IMR-90 (cell line): ENCODE measurements at regions not wholly inside any gene's neighbourhood (a gene's known extent, or its start where the extent isn't known, plus 50 kb on each side); places are given as distances from the start of the nearest gene placed in this dataset.
A peak's percentile ranks its signal among the peaks of the same experiment; 100 is the strongest.

Source experiments
- ATAC-seq: fragments of 200-7000 bp; cut with Tn5 transposase; 2 replicates; pipeline ENCODE4 v1.9.1; 2020; ENCODE audit warnings: low read depth, mild to moderate bottlenecking, moderate library complexity
- BruUV-seq: library from RNA; stranded (reverse); fragments of 400-500 nt; replicated peaks from 2 replicates; lab custom pipeline; 2021; lab: Mats Ljungman, UMichigan
- CTCF ChIA-PET: fragments of 300-600 bp; formaldehyde crosslinking; extraction: SDS; loops from one replicate; lab custom pipeline; 2021; ENCODE audit warnings: antibody characterized with exemption; lab: Yijun Ruan, JAX
- POLR2A ChIA-PET: fragments of 300-600 bp; sonication (Branson Sonifier 250); formaldehyde crosslinking; loops from one replicate; lab custom pipeline; 2022; ENCODE audit warnings: antibody characterized with exemption; ENCODE audit not compliant: unreplicated experiment; lab: Charles Lee
- DNase-seq: peaks from one replicate; pipeline ENCODE4 v3.0.0; 2013
- H2AFZ ChIP-seq: replicated peaks from 2 replicates; pipeline ENCODE3; 2013; ENCODE audit warnings: low read length, mild to moderate bottlenecking; ENCODE audit not compliant: poor library complexity
- H2AK5ac ChIP-seq: 2 replicates; pipeline ENCODE4 v1.6.1; 2013; ENCODE audit warnings: low read depth, low read length, inconsistent platforms
- H2AK9ac ChIP-seq: replicated peaks from 2 replicates; pipeline ENCODE3; 2013; ENCODE audit warnings: mild to moderate bottlenecking, low read depth, low read length, moderate library complexity; ENCODE audit not compliant: poor library complexity
- H2BK120ac ChIP-seq: 2 replicates; pipeline ENCODE4 v1.6.1; 2013; ENCODE audit warnings: low read depth, low read length, inconsistent platforms
- H2BK15ac ChIP-seq: 3 replicates; pipeline ENCODE4 v1.6.1; 2013; ENCODE audit warnings: low read depth, low read length, inconsistent platforms
- H2BK20ac ChIP-seq: 2 replicates; pipeline ENCODE4 v1.6.1; 2013; ENCODE audit warnings: low read depth, mild to moderate bottlenecking, inconsistent platforms, low read length, moderate library complexity
- H2BK5ac ChIP-seq: 2 replicates; pipeline ENCODE4 v1.6.1; 2013; ENCODE audit warnings: mild to moderate bottlenecking, low read depth, low read length, inconsistent platforms; ENCODE audit not compliant: poor library complexity, severe bottlenecking
- H3K14ac ChIP-seq: replicated peaks from 2 replicates; pipeline ENCODE4 v1.6.1; 2013; ENCODE audit warnings: low read depth, low read length, inconsistent platforms
- H3K18ac ChIP-seq: 2 replicates; pipeline ENCODE4 v1.6.1; 2013; ENCODE audit warnings: low read depth, low read length, control low read depth
- H3K23ac ChIP-seq: 2 replicates; pipeline ENCODE4 v1.6.1; 2013; ENCODE audit warnings: low read depth, low read length, inconsistent platforms
- H3K27ac ChIP-seq: 2 replicates; pipeline ENCODE4 v1.5.1; 2013; ENCODE audit warnings: mild to moderate bottlenecking, control low read depth, low read length; ENCODE audit not compliant: insufficient read depth
- H3K27me3 ChIP-seq: 2 replicates; pipeline ENCODE4 v1.6.1; 2013; ENCODE audit warnings: low read length; ENCODE audit not compliant: control insufficient read depth, insufficient read depth
- H3K36me3 ChIP-seq: 2 replicates; pipeline ENCODE4 v1.6.1; 2013; ENCODE audit warnings: low read length, mixed read lengths; ENCODE audit not compliant: control insufficient read depth, insufficient read depth
- H3K4ac ChIP-seq: 2 replicates; pipeline ENCODE4 v1.6.1; 2013; ENCODE audit warnings: low read depth, low read length, inconsistent platforms
- H3K4me1 ChIP-seq: 2 replicates; pipeline ENCODE4 v1.6.1; 2013; ENCODE audit warnings: low read length, mixed read lengths; ENCODE audit not compliant: control insufficient read depth, insufficient read depth
- H3K4me2 ChIP-seq: 2 replicates; pipeline ENCODE4 v1.6.1; 2013; ENCODE audit warnings: low read depth, mild to moderate bottlenecking, control low read depth, low read length, moderate library complexity
- H3K4me3 ChIP-seq: 2 replicates; pipeline ENCODE4 v1.5.1; 2013; ENCODE audit warnings: low read depth, mild to moderate bottlenecking, control low read depth, low read length, moderate library complexity; ENCODE audit not compliant: insufficient read depth
- H3K56ac ChIP-seq: 2 replicates; pipeline ENCODE4 v1.6.1; 2013; ENCODE audit warnings: low read length, inconsistent platforms; ENCODE audit not compliant: insufficient read depth; ENCODE audit errors: extremely low read depth
- H3K79me1 ChIP-seq, 2 experiments: 2 replicates each; pipeline ENCODE4 v1.6.1; 2013; ENCODE audit warnings: low read length in 2 of 2, inconsistent platforms in 1 of 2, low read depth in 1 of 2
- H3K9ac ChIP-seq: 2 replicates; pipeline ENCODE4 v1.6.1; 2013; ENCODE audit warnings: low read depth, low read length, control low read depth
- H3K9me1 ChIP-seq: 2 replicates; pipeline ENCODE4 v1.6.1; 2013; ENCODE audit warnings: low read length, inconsistent platforms; ENCODE audit not compliant: insufficient read depth
- H3K9me3 ChIP-seq: 2 replicates; pipeline ENCODE4 v1.6.1; 2013; ENCODE audit warnings: low read length; ENCODE audit not compliant: control insufficient read depth, insufficient read depth
- H4K20me1 ChIP-seq: 2 replicates; pipeline ENCODE4 v1.6.1; 2013; ENCODE audit warnings: low read length, inconsistent platforms; ENCODE audit not compliant: insufficient read depth
- H4K5ac ChIP-seq: 2 replicates; pipeline ENCODE4 v1.6.1; 2013; ENCODE audit warnings: mild to moderate bottlenecking, low read depth, low read length, control low read depth
- H4K8ac ChIP-seq, 2 experiments: 2 replicates each; pipeline ENCODE4 v1.6.1; 2013; ENCODE audit warnings: low read depth in 2 of 2, low read length in 2 of 2, control low read depth in 1 of 2, inconsistent platforms in 1 of 2
- H4K91ac ChIP-seq: 2 replicates; pipeline ENCODE4 v1.6.1; 2013; ENCODE audit warnings: low read depth, low read length, inconsistent platforms; ENCODE audit not compliant: insufficient read depth
- BHLHE40 ChIP-seq: fragments of 150-350 bp; IDR thresholded peaks from 2 replicates; pipeline ENCODE4 v1.6.1; 2016; ENCODE audit warnings: mild to moderate bottlenecking, low read depth, low read length
- CEBPB ChIP-seq: IDR thresholded peaks from 2 replicates; pipeline ENCODE4 v1.6.1; 2012; ENCODE audit warnings: low read depth, low read length, improper control_type of control experiment
- CHD1 ChIP-seq: IDR thresholded peaks from 2 replicates; pipeline ENCODE4 v1.6.1; 2012; ENCODE audit warnings: low read depth, low read length, improper control_type of control experiment
- ELK1 ChIP-seq: fragments of 150-350 bp; IDR thresholded peaks from 2 replicates; pipeline ENCODE4 v1.6.1; 2016; ENCODE audit warnings: low read depth, mild to moderate bottlenecking, low read length, moderate library complexity, borderline replicate concordance
- FOS ChIP-seq: fragments of 150-350 bp; IDR thresholded peaks from 2 replicates; pipeline ENCODE4 v1.6.1; 2016; ENCODE audit warnings: low read depth, low read length
- MAFK ChIP-seq: IDR thresholded peaks from 2 replicates; pipeline ENCODE4 v1.6.1; 2012; ENCODE audit warnings: low read depth, low read length, improper control_type of control experiment
- MAZ ChIP-seq: IDR thresholded peaks from 2 replicates; pipeline ENCODE4 v1.6.1; 2012; ENCODE audit warnings: low read depth, mild to moderate bottlenecking, low read length, improper control_type of control experiment, moderate library complexity, borderline replicate concordance
- MXI1 ChIP-seq: IDR thresholded peaks from 2 replicates; pipeline ENCODE4 v1.6.1; 2012; ENCODE audit warnings: low read depth, mild to moderate bottlenecking, low read length, moderate library complexity, borderline replicate concordance
- NFE2L2 ChIP-seq: fragments of 150-350 bp; IDR thresholded peaks from 2 replicates; pipeline ENCODE4 v1.6.1; 2016; ENCODE audit warnings: low read depth, mild to moderate bottlenecking, low read length
- POLR2A ChIP-seq: IDR thresholded peaks from 2 replicates; pipeline ENCODE4 v1.6.1; 2012; ENCODE audit warnings: mild to moderate bottlenecking, low read depth, low read length
- RAD21 ChIP-seq: IDR thresholded peaks from 2 replicates; pipeline ENCODE4 v1.6.1; 2012; ENCODE audit warnings: low read length, improper control_type of control experiment
- RCOR1 ChIP-seq: IDR thresholded peaks from 2 replicates; pipeline ENCODE4 v1.6.1; 2012; ENCODE audit warnings: mild to moderate bottlenecking, low read length, improper control_type of control experiment; ENCODE audit not compliant: insufficient replicate concordance
- RFX5 ChIP-seq: IDR thresholded peaks from 2 replicates; pipeline ENCODE4 v1.8.0; 2012; ENCODE audit warnings: low read depth, mild to moderate bottlenecking, low read length, moderate library complexity
- SMC3 ChIP-seq: fragments of 150-350 bp; IDR thresholded peaks from 2 replicates; pipeline ENCODE4 v1.6.1; 2016; ENCODE audit warnings: low read depth, mild to moderate bottlenecking, antibody characterized with exemption, low read length, moderate library complexity
- WGBS, 2 experiments: methylation state at CpG; one replicate each; pipeline versions ENCODE4 v1.1.5 to v1.1.7; 2013; ENCODE audit warnings: missing lambda C conversion rate in 2 of 2; ENCODE audit not compliant: insufficient read length in 1 of 2; ENCODE audit errors: extremely low coverage in 2 of 2; 5-methylcytosine and 5-hydroxymethylcytosine counted together
- dilution Hi-C: fragments of 300-500 bp; cut with HindIII; formaldehyde crosslinking; loops from one replicate; pipeline ENCODE4 v1.14.3; 2018; ENCODE audit warnings: low sequenced_read_pairs; ENCODE audit not compliant: unreplicated experiment
- in situ Hi-C: fragments of 300-500 bp; cut with MboI; formaldehyde crosslinking; loops from 3 replicates; pipeline ENCODE4 v1.14.3; 2019; ENCODE audit warnings: low sequenced_read_pairs, inconsistent platforms, mixed read lengths
- intact Hi-C: fragments of 100-400 bp; cut with micrococcal nuclease; formaldehyde crosslinking; loops from 2 replicates; pipeline ENCODE4 v1.10.0; 2022

- Histone ChIP-seq H3K36me3 (no peaks in the 10 kb centered on the region), H2AK5ac (no peak overlapping the region), H3K27me3 (no peaks in the 10 kb centered on the region), H3K18ac (no peak overlapping the region), H3K27ac (no peak overlapping the region), H2BK20ac (no peak overlapping the region), H3K79me1 (no peaks in the 10 kb centered on the region), H3K9me3 (peaks cover 3% of the 10 kb centered on the region; the same call in 1 of the 2 replicates), H3K56ac (no peak overlapping the region), H4K8ac (no peak overlapping the region), H4K91ac (no peak overlapping the region), H2BK120ac (no peak overlapping the region), H3K14ac (no peak overlapping the region), H3K9ac (no peak overlapping the region), H3K4me1 (no peaks in the 10 kb centered on the region), H3K23ac (no peak overlapping the region), H3K4me3 (no peak overlapping the region), H3K4me2 (no peak overlapping the region), H3K4ac (no peak overlapping the region), H2AFZ (no peak overlapping the region), H2BK5ac (no peak overlapping the region), H4K5ac (no peak overlapping the region), H3K9me1 (no peaks in the 10 kb centered on the region), H4K20me1 (no peaks in the 10 kb centered on the region), H2BK15ac (no peak overlapping the region), H2AK9ac (no peak overlapping the region)
- BruUV-seq: no TSS peak
- POLR2A ChIA-PET: no interaction called here
- 0% methylated on average over 1 of the region's 2 CpGs; no CpG with 5 or more reads in 1 of the 2 experiments for WGBS, 2 experiments
- ATAC-seq (no peak), DNase-seq (peak; percentile 38)
- intact Hi-C loops: no loop called here
- in situ Hi-C loops: no loop called here
- CTCF ChIA-PET: no interaction called here
- TF ChIP-seq BHLHE40: no peak
- no peak for TF ChIP-seq RCOR1
- TF ChIP-seq RFX5: no peak
- TF ChIP-seq CHD1: no peak
- TF ChIP-seq MAFK: no peak
- TF ChIP-seq FOS: no peak
- no peak for TF ChIP-seq CEBPB
- TF ChIP-seq NFE2L2: no peak
- no peak for TF ChIP-seq MAZ
- no peak for TF ChIP-seq ELK1
- TF ChIP-seq POLR2A: no peak
- no peak for TF ChIP-seq RAD21
- no peak for TF ChIP-seq MXI1
- no peak for TF ChIP-seq SMC3
- dilution Hi-C loops: no loop called here
These were observed 617.6 kb upstream of the UBE2E2 start for GRCh38 chr3:22585504-22585903.
